ENCODE measurements at regions not wholly inside any gene's neighbourhood (a gene's known extent, or its start where the extent isn't known, plus 50 kb on each side); places are given as distances from the start of the nearest gene placed in this dataset.

GRCh38 chr12:93043192-93043876, 114.2 kb upstream of the EEA1 start:
- Histone ChIP-seq H3K14ac (ENCODE audit: insufficient read length) (no peak overlapping the region), H3K23ac (ENCODE audit: insufficient read length) (no peak overlapping the region), H4K5ac (ENCODE audit: insufficient read length, low read depth, low read length) (no peak overlapping the region), H3K79me2 (ENCODE audit: control insufficient read depth in 1 of 2, insufficient read depth in 2 of 2, low read length in 2 of 2) (no peaks in the 10 kb centered on the region), H2AK5ac (ENCODE audit: low read depth, low read length) (no peak overlapping the region), H2BK120ac (replicated peaks; ENCODE audit: low read depth, low read length) (no peak overlapping the region), H2BK15ac (ENCODE audit: low read length) (no peak overlapping the region), H3K4me3 (ENCODE audit: extremely low read depth in 1 of 4, insufficient read depth in 2 of 4, low read depth in 3 of 4, low read length in 4 of 4) (no peak overlapping the region), H3K36me3 (ENCODE audit: control insufficient read depth in 2 of 4, insufficient read depth in 4 of 4, low read length in 3 of 4) (no peaks in the 10 kb centered on the region), H3K4ac (replicated peaks; ENCODE audit: insufficient read length, low read depth, low read length) (no peak overlapping the region), H2BK12ac (ENCODE audit: low read depth, low read length) (no peak overlapping the region), H4K8ac (ENCODE audit: extremely low read depth, insufficient read depth, low read length) (no peak overlapping the region), H3K23me2 (ENCODE audit: low read depth, low read length) (no peaks in the 10 kb centered on the region), H4K20me1 (replicated peaks in 1 of 2; ENCODE audit: control insufficient read depth in 1 of 2, insufficient read depth in 2 of 2, low read length in 2 of 2) (no peaks in the 10 kb centered on the region), H3K27me3 (replicated peaks in 1 of 4; ENCODE audit: control insufficient read depth in 3 of 4, extremely low read depth in 1 of 4, insufficient read depth in 3 of 4, low read length in 3 of 4) (no peaks in the 10 kb centered on the region), H4K91ac (replicated peaks; ENCODE audit: insufficient read length, low read length) (no peak overlapping the region), H3K4me1 (replicated peaks in 1 of 4; ENCODE audit: control insufficient read depth in 3 of 4, insufficient read depth in 4 of 4, low read length in 3 of 4) (no peaks in the 10 kb centered on the region), H3K9ac (replicated peaks in 1 of 4; ENCODE audit: extremely low read depth in 1 of 4, low read depth in 3 of 4, low read length in 3 of 4) (no peak overlapping the region), H2BK20ac (ENCODE audit: low read length) (no peak overlapping the region), H3K9me3 (ENCODE audit: insufficient read depth in 2 of 2, low read depth in 1 of 2, low read length in 1 of 2) (no peaks in the 10 kb centered on the region), H3K27ac (ENCODE audit: low read depth, low read length) (no peak overlapping the region), H2BK5ac (ENCODE audit: low read depth, low read length) (no peak overlapping the region), H3K18ac (ENCODE audit: extremely low read depth, low read length) (no peak overlapping the region), H3K79me1 (ENCODE audit: low read depth, low read length) (no peaks in the 10 kb centered on the region), H2AFZ (ENCODE audit: low read length) (no peak overlapping the region), H3K4me2 (ENCODE audit: insufficient read depth in 1 of 2, low read depth in 2 of 2, low read length in 2 of 2) (no peak overlapping the region), H3K56ac (replicated peaks; ENCODE audit: insufficient read length, low read depth, low read length) (no peak overlapping the region)
- no peak for FAIRE-seq
- 81% methylated on average over 3 of the region's 3 CpGs; no CpG with 5 or more reads in 1 of the 2 experiments for WGBS, 2 experiments (ENCODE audit: extremely low coverage in 1 of 2, insufficient coverage in 1 of 2, insufficient read length in 1 of 2, insufficient replicate concordance in 2 of 2, low coverage in 1 of 2, low lambda C conversion rate in 2 of 2, missing lambda C conversion rate in 1 of 2)
- no peak for DNase-seq (ENCODE audit: low read depth in 1 of 2, low spot score in 2 of 2)
- POLR2A ChIA-PET (ENCODE audit: partially characterized antibody) = no interaction called here
- CTCF ChIA-PET (ENCODE audit: partially characterized antibody) = interaction anchor here (0.6 to 1.8 kb wide), 2 partner anchors 53 to 293 kb away, joined by 3 to 5 read pairs; no protein-coding TSS in a partner anchor
- no peak for TF ChIP-seq POLR2A (IDR thresholded peaks at IDR 0.05; ENCODE audit: control extremely low read depth in 1 of 2, low read depth in 2 of 2, low read length in 2 of 2)
- TF ChIP-seq CBX8 (IDR thresholded peaks at IDR 0.05; ENCODE audit: borderline replicate concordance, low read depth, low read length) = no peak
- no peak for TF ChIP-seq RBBP5 (IDR thresholded peaks at IDR 0.05; ENCODE audit: borderline replicate concordance, low read depth, low read length)
- no peak for TF ChIP-seq KDM1A (IDR thresholded peaks at IDR 0.05; ENCODE audit: borderline replicate concordance, low read length)
- no peak for TF ChIP-seq RXRA (IDR thresholded peaks at IDR 0.05; ENCODE audit: insufficient read depth, low read depth, low read length)
- TF ChIP-seq FOSL1 (IDR thresholded peaks at IDR 0.05; ENCODE audit: insufficient read depth, low read depth, low read length) = no peak
- no peak for TF ChIP-seq SP4 (IDR thresholded peaks at IDR 0.05; ENCODE audit: low read length)
- no peak for TF ChIP-seq CEBPB (IDR thresholded peaks at IDR 0.05; ENCODE audit: low read depth, low read length)
- no peak for TF ChIP-seq BACH1 (IDR thresholded peaks at IDR 0.05; ENCODE audit: low read length)
- TF ChIP-seq EP300 (IDR thresholded peaks at IDR 0.05; ENCODE audit: borderline replicate concordance in 1 of 2, low read depth in 2 of 2, low read length in 2 of 2) = no peak
- no peak for TF ChIP-seq BRCA1 (IDR thresholded peaks at IDR 0.05; ENCODE audit: low read depth, low read length)
- no peak for TF ChIP-seq HDAC6 (IDR thresholded peaks at IDR 0.05; ENCODE audit: low read depth, low read length)
- no peak for TF ChIP-seq TBP (IDR thresholded peaks at IDR 0.05; ENCODE audit: low read depth, low read length)
- no peak for TF ChIP-seq SIX5 (IDR thresholded peaks at IDR 0.05; ENCODE audit: low read depth, low read length)
- no peak for TF ChIP-seq YY1 (IDR thresholded peaks at IDR 0.05; ENCODE audit: low read depth, low read length)
- no peak for TF ChIP-seq SP2 (IDR thresholded peaks at IDR 0.05; ENCODE audit: low read length)

Measured in H1 (cell line).